Inflammatory macrophage treated with lipopolysaccharide for 1 hour (primary cell): ENCODE measurements at regions not wholly inside any gene's neighbourhood (a gene's known extent, or its start where the extent isn't known, plus 50 kb on each side); places are given as distances from the start of the nearest gene placed in this dataset.
"Not testable (repeated sequence)": the region's sequence is repeated elsewhere in the genome, so short reads cannot be mapped to it uniquely, and the experiment has no call there.

ENCODE experiments used
- DNase-seq, 2 donors: peaks; one replicate each; pipeline ENCODE4 v3.0.0-alpha.2; 2020 to 2022

- DNase-seq, result no peak
Observed at GRCh38 chr14:28820677-28821076, 54.1 kb downstream of the FOXG1 start.

GRCh38 chr14:28821993-28822392 is 55.4 kb downstream of the FOXG1 start:
- no peak for DNase-seq

DNA sequence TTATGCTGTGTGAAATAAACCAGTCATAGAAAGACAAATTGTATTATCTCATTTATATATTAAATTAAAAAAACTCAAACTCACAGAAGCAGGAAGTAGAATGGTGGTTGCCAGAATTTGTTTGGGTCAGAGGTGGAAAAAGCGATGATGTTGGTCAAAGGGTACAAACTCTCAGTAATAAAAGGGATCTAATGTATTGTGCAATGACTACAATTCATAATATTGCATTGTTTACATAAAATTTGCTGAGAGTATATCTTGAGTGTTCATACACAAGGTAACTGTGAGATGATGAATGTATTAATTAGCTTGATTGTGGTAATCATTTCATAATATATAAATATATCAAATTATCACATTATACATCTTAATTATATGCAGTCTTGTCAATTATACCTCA is 56.7 kb downstream of the FOXG1 start:
- no peak for DNase-seq

- no peak for DNase-seq
Observed at GRCh38 chr14:28830115-28830534, 63.5 kb downstream of the FOXG1 start.

DNA sequence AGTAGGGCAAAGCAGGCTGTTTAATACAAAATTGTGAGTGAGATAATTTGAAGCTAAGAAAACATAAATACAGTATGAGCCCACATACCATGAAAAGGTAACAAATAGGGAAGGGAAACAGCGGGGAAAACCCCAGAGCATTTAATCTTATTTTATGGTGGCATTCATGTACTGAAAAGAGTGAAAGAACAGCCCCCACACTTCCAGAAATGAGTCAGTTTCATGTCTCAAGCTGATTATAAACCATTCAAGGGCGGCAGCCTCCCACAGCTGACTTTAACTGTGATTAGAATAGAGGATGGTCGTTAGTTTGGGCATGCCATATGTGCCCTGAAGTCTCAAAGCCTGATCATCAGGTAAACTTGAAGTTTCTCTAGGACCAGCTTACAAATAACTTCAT is 64.5 kb downstream of the FOXG1 start:
- DNase-seq, result no peak

GRCh38 chr14:28842569-28842968 is 76.0 kb downstream of the FOXG1 start:
- not testable (repeated sequence) for DNase-seq

DNA sequence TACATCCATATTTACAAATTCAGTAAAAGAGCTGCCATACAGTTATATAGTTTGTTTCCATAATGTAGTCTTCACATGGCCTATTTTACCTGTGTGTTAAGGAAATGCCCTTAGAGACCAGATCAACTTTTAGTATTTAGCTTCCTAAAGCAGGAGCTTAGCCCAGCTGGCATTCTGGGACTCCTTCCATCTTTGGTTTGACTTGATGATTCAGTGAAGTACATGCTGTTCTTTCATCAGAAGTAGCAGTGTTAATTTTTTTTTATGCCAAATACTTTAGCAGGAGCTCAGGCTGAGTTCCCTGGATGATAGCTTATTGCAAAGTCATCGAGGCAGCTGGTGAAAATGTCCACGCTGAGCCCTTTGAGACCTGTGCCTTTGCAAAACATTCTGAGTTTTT is 101.0 kb downstream of the FOXG1 start:
- no peak for DNase-seq

GRCh38 chr14:28870033-28870564 is 103.5 kb downstream of the FOXG1 start:
- DNase-seq, result no peak

DNA sequence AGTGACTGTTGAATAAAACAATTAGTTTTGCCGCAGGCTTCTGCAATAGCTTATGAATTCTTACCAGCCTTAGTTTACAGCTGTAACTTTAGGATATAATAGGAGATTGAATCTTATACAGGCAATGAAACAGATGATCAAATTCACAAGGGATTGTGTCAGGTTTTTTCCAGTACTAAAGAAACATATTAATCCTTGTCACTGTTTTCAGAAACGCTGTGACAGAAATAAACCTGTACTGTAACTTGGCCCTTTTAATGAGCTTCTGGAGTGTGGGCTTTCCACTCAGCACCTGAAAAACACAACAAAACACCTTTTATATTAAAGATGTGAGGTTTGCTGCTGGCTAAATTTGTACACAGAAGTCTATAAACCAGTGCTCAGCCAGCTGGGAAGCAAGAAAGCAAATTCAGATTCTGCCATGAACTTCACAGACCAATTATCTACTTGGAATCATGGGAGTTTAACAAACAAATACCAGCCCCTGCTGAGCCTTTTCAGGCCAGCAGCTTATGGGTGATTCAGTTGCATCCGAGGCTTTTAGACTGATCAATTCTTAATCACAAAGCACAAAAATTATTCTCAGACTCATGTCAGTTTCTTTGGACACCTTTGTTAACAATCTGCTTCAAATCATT is 109.5 kb downstream of the FOXG1 start:
- no peak for DNase-seq

DNA sequence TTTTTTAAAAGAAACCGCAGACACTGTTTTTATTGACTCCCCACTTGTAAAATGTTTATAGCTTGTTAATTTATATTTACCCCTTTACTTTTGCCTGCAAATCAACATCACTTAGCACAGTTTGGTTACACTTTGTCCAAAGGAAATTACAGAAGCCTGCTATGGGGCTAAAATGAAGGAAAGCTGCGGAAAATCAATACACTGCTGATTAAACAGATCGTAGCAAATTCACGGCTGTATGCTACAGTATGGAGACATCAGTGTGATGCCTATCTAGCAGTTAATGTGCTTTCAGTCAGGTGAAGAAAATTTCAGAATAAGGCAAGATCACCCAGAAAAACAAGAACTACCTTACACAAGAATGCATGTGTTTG is 110.0 kb downstream of the FOXG1 start:
- DNase-seq, result no peak

- no peak for DNase-seq
Observed at GRCh38 chr14:28877923-28878322, 111.3 kb downstream of the FOXG1 start.

GRCh38 chr14:28879573-28879996 is 113.0 kb downstream of the FOXG1 start:
- DNase-seq, result no peak

GRCh38 chr14:28886940-28887339 is 120.4 kb downstream of the FOXG1 start:
- DNase-seq, result no peak

DNA sequence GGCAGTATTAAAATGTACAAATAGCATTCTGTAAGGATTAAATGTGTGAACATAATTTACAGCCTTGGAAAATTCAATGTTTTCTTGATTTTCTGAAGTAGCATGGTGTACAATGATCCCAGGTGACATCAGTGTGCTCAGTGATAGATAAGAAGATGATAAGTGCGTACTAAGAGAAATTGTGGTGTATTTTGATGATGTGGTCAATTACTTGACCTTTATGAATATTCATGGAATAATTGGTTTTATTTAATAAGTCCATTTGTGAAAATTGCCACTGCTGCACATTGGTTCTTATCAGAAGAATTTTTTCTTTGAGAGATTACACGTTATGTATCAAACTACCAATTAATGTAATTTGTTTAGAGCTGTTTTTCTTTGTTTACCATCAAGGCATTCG is 128.8 kb downstream of the FOXG1 start:
- DNase-seq, result no peak

GRCh38 chr14:28896337-28896736 is 129.8 kb downstream of the FOXG1 start:
- DNase-seq, result no peak

GRCh38 chr14:28901631-28902030 is 135.0 kb downstream of the FOXG1 start:
- DNase-seq, result no peak

DNA sequence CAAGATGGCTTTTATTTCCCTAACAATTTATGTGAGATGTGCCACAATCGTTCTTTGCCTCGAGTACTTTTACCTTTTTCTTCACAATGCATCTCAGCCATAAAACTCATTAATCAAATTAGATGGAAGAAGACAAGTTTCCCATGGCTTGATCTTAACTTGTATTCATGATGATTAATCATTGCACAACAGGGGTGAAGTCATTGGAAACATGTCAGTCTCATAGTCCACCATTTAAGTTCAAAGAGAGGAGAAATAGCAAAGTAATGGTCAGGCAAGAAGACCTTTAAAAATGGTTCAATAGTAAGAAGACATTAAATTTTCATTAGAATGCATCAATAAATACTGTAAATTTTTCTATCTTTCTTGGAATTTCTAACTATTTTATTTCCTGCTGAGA is 136.3 kb downstream of the FOXG1 start:
- no peak for DNase-seq

DNA sequence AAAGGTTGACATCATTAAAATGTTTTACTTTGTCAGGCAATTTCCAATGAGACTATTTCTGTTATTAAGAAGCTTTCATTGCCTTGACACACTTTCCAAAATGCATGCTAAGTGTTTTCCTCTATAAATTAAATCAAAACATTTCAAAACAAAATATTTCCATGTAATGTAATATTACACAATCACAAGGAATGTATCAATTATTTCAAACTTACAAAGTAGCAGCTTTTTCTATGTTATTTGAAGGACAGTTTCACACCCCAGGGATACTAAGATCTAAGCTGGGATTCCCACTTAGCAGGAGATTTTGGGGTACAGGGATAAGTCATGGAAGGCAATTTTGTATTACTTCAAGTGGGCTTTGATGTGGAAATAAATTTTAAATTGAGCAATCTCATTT is 144.9 kb downstream of the FOXG1 start:
- DNase-seq, result no peak

GRCh38 chr14:28913056-28913455 is 146.5 kb downstream of the FOXG1 start:
- no peak for DNase-seq

DNA sequence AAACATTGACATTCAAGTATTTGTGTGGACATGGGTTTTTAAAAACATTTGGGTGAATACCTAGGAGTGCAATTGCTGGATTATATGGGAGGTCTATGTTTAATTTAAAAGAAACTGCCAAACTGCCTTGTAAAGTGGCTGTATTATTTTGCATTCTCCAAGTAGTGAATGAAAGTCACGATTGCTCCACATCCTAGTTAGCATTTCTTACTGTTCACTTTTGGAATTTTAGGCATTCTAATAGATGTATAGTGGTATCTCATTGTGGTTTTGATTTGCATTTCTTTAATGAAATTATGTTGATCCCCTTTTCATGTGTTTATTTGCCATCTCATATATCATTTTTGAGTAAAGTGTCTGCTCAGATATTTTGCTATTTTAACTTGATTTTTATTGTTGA is 159.5 kb downstream of the FOXG1 start:
- no peak for DNase-seq

DNA sequence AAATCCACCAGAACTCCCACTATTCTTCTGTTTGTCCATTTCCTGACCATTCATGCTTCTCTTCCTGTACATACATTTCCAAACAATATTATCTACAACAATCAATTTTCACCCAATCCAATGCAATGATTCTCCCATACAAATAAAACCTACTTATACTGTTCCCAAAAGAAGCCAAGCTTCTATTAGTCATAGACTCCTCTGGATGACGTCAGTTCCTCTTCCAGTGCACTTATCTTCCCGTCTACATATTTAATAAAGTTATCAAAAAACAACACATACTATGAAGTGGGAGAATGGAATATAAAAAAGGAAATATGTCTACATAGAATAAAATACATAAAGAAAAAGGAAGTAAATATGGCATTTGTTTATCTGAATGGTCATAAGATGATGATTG is 165.4 kb downstream of the FOXG1 start:
- DNase-seq, result no peak

DNA sequence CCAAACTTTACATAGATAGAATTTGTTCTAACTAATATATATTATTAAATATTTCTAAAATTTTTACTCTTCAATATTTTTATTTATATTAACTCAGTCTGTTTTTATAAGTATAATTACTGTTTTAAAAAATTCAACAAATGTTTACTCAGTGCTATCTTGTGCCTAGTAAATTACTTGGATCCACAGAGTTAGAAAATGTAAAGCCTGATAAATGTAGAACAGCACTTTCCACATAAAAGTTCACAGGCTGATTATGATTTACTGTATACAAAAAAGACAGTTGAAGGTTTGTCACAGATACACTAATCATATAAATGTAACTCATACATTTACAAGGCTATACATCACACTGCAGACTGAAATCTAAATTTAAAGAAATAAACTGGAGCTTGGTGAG is 170.0 kb downstream of the FOXG1 start:
- DNase-seq, result no peak

DNA sequence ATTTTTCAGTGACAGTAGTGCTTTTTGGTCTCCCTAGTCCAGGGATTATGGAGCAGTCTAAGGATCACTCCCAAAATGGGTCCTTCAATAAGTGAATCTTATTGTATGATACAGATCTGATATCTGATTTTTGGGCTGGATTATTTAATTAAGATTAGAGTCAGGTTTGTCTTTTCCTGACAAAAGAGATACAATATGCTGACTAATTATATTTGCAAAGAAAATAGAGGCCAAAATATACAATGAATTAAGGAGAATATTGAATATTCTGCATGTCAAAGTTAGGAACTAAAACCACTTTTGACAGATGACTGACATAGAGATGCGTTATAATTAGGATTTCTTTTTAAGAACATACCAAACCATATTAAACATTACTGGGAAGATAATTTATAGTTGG is 175.2 kb downstream of the FOXG1 start:
- DNase-seq, result no peak

GRCh38 chr14:28944605-28945004 is 178.0 kb downstream of the FOXG1 start:
- DNase-seq, result no peak

- no peak for DNase-seq
Observed at GRCh38 chr14:28946267-28946666, 179.7 kb downstream of the FOXG1 start.
